T-helper 2 cell treated with Interferon-gamma antibody and Interleukin-4, amounts not matched to agents 5 μg/mL and 100 μg/mL, for 36 hours (primary cell): ENCODE measurements at regions not wholly inside any gene's neighbourhood (a gene's known extent, or its start where the extent isn't known, plus 50 kb on each side); places are given as distances from the start of the nearest gene placed in this dataset.
"Not testable (repeated sequence)": the region's sequence is repeated elsewhere in the genome, so short reads cannot be mapped to it uniquely, and the experiment has no call there.

Source experiments
- DNase-seq: peaks from one replicate; pipeline ENCODE4 v3.0.0; 2021; ENCODE audit warnings: low spot score
- H3K27ac Mint-ChIP-seq: one replicate; pipeline ENCODE4 v1.8.0; 2021; ENCODE audit warnings: mild to moderate bottlenecking, mixed read lengths
- H3K27me3 Mint-ChIP-seq: one replicate; pipeline ENCODE4 v1.8.0; 2021; ENCODE audit warnings: low read depth, mixed read lengths
- H3K36me3 Mint-ChIP-seq: one replicate; pipeline ENCODE4 v1.8.0; 2021; ENCODE audit warnings: low read depth, mixed read lengths
- H3K4me1 Mint-ChIP-seq: one replicate; pipeline ENCODE4 v1.8.0; 2021; ENCODE audit warnings: low read depth, mixed read lengths
- H3K4me3 Mint-ChIP-seq: one replicate; pipeline ENCODE4 v1.8.0; 2022; ENCODE audit warnings: mild to moderate bottlenecking, moderate library complexity, mixed read lengths
- H3K9me3 Mint-ChIP-seq: one replicate; pipeline ENCODE4 v1.8.0; 2021; ENCODE audit warnings: mixed read lengths

- H3K27ac Mint-ChIP-seq, result no peak overlapping the region
- H3K4me1 Mint-ChIP-seq, result no peaks in the 10 kb centered on the region
- H3K36me3 Mint-ChIP-seq, result no peaks in the 10 kb centered on the region
- no peaks in the 10 kb centered on the region for H3K27me3 Mint-ChIP-seq
- H3K4me3 Mint-ChIP-seq, result no peak overlapping the region
- H3K9me3 Mint-ChIP-seq, result no peaks in the 10 kb centered on the region
- no peak for DNase-seq
These were observed 114.7 kb upstream of the OTOS start for GRCh38 chr2:240255165-240255491.

- Mint-ChIP-seq H3K4me1 (no peaks in the 10 kb centered on the region), H3K9me3 (no peaks in the 10 kb centered on the region), H3K27me3 (no peaks in the 10 kb centered on the region), H3K36me3 (no peaks in the 10 kb centered on the region), H3K27ac (no peak overlapping the region), H3K4me3 (no peak overlapping the region)
- DNase-seq, result no peak
These were observed 115.6 kb upstream of the OTOS start for GRCh38 chr2:240255811-240256703.

- Mint-ChIP-seq H3K36me3 (no peaks in the 10 kb centered on the region), H3K9me3 (peaks cover under 1% of the 10 kb centered on the region), H3K4me1 (no peaks in the 10 kb centered on the region), H3K27me3 (no peaks in the 10 kb centered on the region), H3K4me3 (no peak overlapping the region), H3K27ac (no peak overlapping the region)
- no peak for DNase-seq
These were observed 116.5 kb upstream of the OTOS start for GRCh38 chr2:240256704-240257637.

GRCh38 chr2:240257940-240258580 lies 117.6 kb upstream of the OTOS start:
- H3K4me1 Mint-ChIP-seq, result no peaks in the 10 kb centered on the region
- peaks cover 5% of the 10 kb centered on the region for H3K9me3 Mint-ChIP-seq
- no peak overlapping the region for H3K4me3 Mint-ChIP-seq
- DNase-seq, result no peak
- H3K27ac Mint-ChIP-seq, result no peak overlapping the region
- H3K36me3 Mint-ChIP-seq, result no peaks in the 10 kb centered on the region
- H3K27me3 Mint-ChIP-seq, result peaks cover 2% of the 10 kb centered on the region

GRCh38 chr2:240258685-240259084 lies 118.2 kb upstream of the OTOS start:
- Mint-ChIP-seq H3K4me1 (no peaks in the 10 kb centered on the region), H3K36me3 (no peaks in the 10 kb centered on the region), H3K27me3 (peaks cover 2% of the 10 kb centered on the region), H3K27ac (no peak overlapping the region), H3K4me3 (no peak overlapping the region), H3K9me3 (peaks cover 6% of the 10 kb centered on the region)
- DNase-seq, result no peak

GRCh38 chr2:240259201-240259923 lies 118.9 kb upstream of the OTOS start:
- Mint-ChIP-seq H3K9me3 (peaks cover 8% of the 10 kb centered on the region), H3K36me3 (no peaks in the 10 kb centered on the region), H3K27ac (no peak overlapping the region), H3K27me3 (peaks cover 2% of the 10 kb centered on the region), H3K4me1 (no peaks in the 10 kb centered on the region), H3K4me3 (no peak overlapping the region)
- no peak for DNase-seq

- H3K27ac Mint-ChIP-seq, result no peak overlapping the region
- DNase-seq, result no peak
- H3K9me3 Mint-ChIP-seq, result peaks cover 8% of the 10 kb centered on the region
- peaks cover 7% of the 10 kb centered on the region for H3K27me3 Mint-ChIP-seq
- no peak overlapping the region for H3K4me3 Mint-ChIP-seq
- no peaks in the 10 kb centered on the region for H3K36me3 Mint-ChIP-seq
- no peaks in the 10 kb centered on the region for H3K4me1 Mint-ChIP-seq
These were observed 119.6 kb upstream of the OTOS start for GRCh38 chr2:240259924-240260529.

- DNase-seq, result no peak
- peaks cover 10% of the 10 kb centered on the region for H3K27me3 Mint-ChIP-seq
- no peak overlapping the region for H3K4me3 Mint-ChIP-seq
- H3K9me3 Mint-ChIP-seq, result peaks cover 8% of the 10 kb centered on the region
- no peaks in the 10 kb centered on the region for H3K36me3 Mint-ChIP-seq
- H3K27ac Mint-ChIP-seq, result no peak overlapping the region
- no peaks in the 10 kb centered on the region for H3K4me1 Mint-ChIP-seq
These were observed 120.2 kb upstream of the OTOS start for GRCh38 chr2:240260664-240261063.

- not testable (repeated sequence) for H3K36me3 Mint-ChIP-seq, H3K4me3 Mint-ChIP-seq, H3K9me3 Mint-ChIP-seq, H3K4me1 Mint-ChIP-seq, DNase-seq, H3K27ac Mint-ChIP-seq
- peaks cover 19% of the 10 kb centered on the region for H3K27me3 Mint-ChIP-seq
These were observed 122.1 kb upstream of the OTOS start for GRCh38 chr2:240262578-240262977.

GRCh38 chr2:240269380-240269779 lies 128.9 kb upstream of the OTOS start:
- no peak overlapping the region for H3K27ac Mint-ChIP-seq
- H3K36me3 Mint-ChIP-seq, result no peaks in the 10 kb centered on the region
- H3K9me3 Mint-ChIP-seq, result peaks cover 19% of the 10 kb centered on the region
- H3K4me3 Mint-ChIP-seq, result no peak overlapping the region
- H3K4me1 Mint-ChIP-seq, result no peaks in the 10 kb centered on the region
- no peak for DNase-seq
- peaks cover 36% of the 10 kb centered on the region for H3K27me3 Mint-ChIP-seq

- no peaks in the 10 kb centered on the region for H3K36me3 Mint-ChIP-seq
- H3K9me3 Mint-ChIP-seq, result peaks cover 19% of the 10 kb centered on the region
- no peak for DNase-seq
- H3K27me3 Mint-ChIP-seq, result peaks cover 31% of the 10 kb centered on the region
- no peak overlapping the region for H3K4me3 Mint-ChIP-seq
- no peaks in the 10 kb centered on the region for H3K4me1 Mint-ChIP-seq
- no peak overlapping the region for H3K27ac Mint-ChIP-seq
These were observed 129.4 kb upstream of the OTOS start for GRCh38 chr2:240269886-240270285.

GRCh38 chr2:240271716-240272341 lies 131.4 kb upstream of the OTOS start:
- Mint-ChIP-seq H3K4me3 (no peak overlapping the region), H3K4me1 (no peaks in the 10 kb centered on the region), H3K9me3 (peaks cover 19% of the 10 kb centered on the region), H3K27ac (no peak overlapping the region), H3K36me3 (no peaks in the 10 kb centered on the region), H3K27me3 (peaks cover 31% of the 10 kb centered on the region)
- DNase-seq, result no peak

- DNase-seq, result no peak
- H3K27ac Mint-ChIP-seq, result no peak overlapping the region
- peaks cover 19% of the 10 kb centered on the region for H3K9me3 Mint-ChIP-seq
- H3K4me1 Mint-ChIP-seq, result no peaks in the 10 kb centered on the region
- H3K36me3 Mint-ChIP-seq, result no peaks in the 10 kb centered on the region
- H3K4me3 Mint-ChIP-seq, result no peak overlapping the region
- H3K27me3 Mint-ChIP-seq, result peaks cover 39% of the 10 kb centered on the region
These were observed 134.9 kb upstream of the OTOS start for GRCh38 chr2:240275386-240275785.
